HG03575 (cell line): ENCODE measurements at regions not wholly inside any gene's neighbourhood (a gene's known extent, or its start where the extent isn't known, plus 50 kb on each side); places are given as distances from the start of the nearest gene placed in this dataset.

Experiments
- ATAC-seq: cut with Tn5 transposase; IDR thresholded peaks from one replicate; pipeline ENCODE4 v1.9.1; 2021; ENCODE audit not compliant: unreplicated experiment, insufficient number of reproducible peaks, low FRiP score; ENCODE audit errors: extremely low read depth

DNA sequence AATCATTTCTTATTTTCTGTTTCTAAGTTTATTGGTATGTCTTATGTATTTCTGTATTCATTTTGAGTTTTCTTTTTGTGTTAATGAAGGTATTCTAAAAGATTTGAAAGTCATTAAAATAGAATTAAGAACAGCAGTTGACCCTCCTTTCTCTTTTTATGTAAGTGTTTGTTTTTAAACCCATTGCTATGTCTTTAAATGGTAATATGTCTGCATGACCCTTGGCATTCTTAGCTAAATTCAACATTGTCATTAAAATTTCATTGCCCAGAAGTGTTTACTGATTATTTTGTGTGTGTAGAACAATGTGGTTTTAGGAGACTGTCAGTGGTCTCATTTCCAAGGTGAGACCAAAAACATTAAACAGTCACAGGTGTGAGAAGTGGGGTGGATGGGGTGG, 197.8 kb downstream of the PCDH7 start:
- no peak for ATAC-seq

DNA sequence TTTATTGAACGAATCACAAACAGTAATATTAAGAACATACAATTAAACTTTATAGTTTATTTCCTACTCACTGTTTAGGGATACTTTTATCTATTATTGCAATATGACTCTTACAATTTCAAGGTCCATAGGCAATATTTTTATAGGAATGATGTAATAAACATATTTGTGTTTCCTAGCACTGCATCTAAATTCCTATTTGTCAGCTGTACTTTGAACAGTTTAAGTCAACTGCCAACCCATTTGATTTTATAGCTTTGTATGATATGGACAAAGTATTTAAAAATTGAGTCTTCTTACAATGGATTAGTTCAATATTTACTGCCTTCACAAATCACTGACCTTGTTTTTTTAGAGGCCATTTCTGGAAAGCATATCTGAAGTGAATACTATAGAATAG, 199.3 kb downstream of the PCDH7 start:
- no peak for ATAC-seq

DNA sequence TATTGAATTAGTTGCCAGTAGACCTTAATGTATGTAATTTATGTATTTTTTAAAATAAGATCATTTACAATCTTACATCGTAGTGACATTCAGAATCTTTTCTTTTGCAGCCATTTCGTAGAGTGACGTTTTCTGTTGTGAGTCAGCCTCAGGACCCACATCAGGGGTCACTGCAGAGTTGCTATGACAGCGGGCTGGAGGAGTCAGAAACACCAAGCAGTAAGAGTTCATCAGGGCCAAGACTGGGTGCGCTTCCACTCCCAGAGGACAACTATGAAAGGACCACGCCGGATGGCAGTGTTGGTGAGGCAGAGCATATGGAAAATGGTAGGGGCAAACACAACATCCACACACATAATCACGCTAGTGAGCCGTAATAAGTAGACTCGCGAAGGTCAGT, 199.9 kb downstream of the PCDH7 start:
- no peak for ATAC-seq

DNA sequence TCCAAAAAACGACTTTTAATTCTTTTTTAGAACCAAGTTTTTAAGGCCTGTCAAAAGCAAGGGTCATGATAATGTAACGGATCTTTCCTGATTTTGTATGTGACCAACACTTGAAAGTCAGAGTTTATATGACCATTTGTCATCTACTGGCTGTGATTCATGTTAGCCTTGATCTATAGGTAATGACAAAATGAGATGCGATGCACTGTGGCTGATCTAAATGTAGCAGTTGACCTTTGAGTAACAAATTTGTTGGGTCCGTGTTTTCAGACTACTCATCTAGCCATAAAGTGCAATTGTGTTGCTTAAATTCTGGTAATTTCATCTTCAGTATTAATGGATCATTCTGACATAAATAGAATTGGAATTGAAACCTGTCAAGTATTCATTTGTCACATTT, 202.5 kb downstream of the PCDH7 start:
- no peak for ATAC-seq

DNA sequence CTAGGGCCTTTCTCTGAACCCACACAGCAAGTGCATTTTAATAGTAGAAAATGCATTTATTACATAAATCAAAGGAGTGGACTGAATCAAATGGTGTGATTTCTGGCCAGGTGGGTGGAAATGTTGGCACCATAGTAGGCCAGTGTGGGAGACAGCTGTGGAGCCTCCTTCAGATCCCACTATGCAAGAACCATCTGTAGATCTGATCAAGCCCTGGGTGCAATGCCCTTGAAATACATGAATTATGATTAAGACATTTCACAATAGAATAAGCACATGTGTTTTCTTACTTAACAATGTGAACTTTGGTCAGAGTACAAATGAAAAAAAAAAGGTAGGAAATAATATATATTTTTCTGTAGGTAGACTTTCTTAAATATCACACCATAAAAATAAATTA, 204.3 kb downstream of the PCDH7 start:
- ATAC-seq = no peak

DNA sequence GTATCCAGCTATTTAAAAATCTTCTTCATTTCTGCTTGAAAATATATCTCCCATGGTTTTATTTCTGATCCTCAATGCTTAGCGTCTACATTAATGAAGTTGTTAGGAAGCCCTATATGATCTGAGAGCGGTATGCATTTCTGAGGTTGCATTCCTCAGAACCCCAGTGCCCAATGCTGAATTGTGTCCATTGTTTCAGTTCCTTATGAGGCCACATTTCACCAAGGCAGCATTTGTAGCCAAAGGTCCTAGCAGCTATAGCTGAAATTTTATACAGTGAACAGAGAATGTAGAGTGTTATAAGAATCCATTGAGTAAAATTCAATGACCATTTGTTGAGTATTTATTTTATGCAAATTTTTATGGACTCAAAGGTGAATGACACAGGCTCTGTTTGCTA, 209.5 kb downstream of the PCDH7 start:
- no peak for ATAC-seq

DNA sequence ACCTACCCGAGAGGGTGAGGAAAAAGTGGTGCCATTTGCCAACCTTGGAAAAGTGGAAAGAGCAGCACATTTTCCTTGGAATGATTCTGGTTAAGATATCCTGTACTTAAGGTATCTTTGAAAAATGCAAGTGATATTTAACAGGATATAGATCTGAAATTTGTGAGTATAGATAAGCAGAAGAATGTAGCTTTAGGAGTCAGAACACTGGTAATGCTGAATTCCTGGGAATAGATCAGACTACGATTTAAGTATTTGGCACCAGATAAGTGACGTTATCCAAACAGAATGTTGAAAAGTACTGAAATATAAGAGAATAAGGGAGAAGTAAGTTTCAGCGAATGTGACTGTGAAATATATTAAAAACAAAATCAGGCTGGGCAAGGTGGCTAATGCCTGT, 210.1 kb downstream of the PCDH7 start:
- no peak for ATAC-seq

DNA sequence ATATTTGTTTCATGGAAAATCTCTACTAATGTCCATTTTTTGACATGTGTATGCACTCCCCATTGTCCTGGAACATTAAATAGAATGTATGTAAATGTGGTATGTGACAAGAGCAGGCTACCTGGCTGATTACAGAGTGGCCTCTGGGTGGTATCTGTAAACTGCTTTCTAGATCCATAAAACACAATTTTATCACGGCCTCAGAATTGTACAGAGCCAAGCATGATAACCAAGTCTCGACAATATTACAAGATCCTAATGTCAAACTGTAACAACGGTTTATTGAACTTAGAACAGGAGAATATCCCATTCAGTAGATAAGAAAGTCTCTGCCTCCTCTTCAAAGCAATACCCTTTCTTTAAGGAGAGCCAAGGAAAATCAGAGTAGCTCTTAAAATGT, 212.4 kb downstream of the PCDH7 start:
- no peak for ATAC-seq

DNA sequence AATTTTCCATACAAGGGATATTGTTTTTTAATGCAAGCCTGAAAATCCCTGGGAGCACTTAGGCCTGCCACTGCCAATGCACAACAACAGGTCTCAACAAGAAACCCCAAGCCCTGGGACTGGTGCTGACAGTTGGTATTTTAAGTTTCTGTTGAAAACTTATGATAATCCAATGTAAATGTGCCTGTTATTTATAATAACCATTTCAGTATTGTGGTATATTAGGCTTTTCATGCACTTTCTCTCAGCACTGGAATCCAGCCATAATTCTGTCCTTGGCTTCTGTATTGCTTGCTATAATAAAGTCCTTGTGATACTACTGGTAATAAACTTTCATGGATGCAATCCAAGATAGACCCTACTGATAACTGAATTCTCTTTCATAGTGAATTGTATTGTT, 218.9 kb downstream of the PCDH7 start:
- ATAC-seq = no peak

DNA sequence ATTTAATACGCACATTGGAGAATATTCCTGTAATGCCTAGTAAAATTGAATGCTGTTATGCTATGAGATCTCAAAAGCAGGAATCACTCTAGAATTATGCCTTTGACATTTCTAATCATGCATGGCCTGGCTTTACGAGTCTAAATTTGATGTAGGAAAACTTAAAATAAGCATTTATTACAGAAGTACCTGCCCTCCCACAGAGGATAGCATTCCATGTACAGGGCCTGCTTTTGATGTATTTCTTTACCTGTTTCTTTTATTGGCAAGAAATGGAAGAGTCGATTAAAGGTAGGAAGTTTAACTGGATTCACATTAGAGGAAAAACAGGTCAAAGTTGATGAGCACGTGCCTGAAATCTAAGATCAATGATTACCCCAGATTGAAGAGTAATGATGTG, 219.5 kb downstream of the PCDH7 start:
- ATAC-seq = no peak

DNA sequence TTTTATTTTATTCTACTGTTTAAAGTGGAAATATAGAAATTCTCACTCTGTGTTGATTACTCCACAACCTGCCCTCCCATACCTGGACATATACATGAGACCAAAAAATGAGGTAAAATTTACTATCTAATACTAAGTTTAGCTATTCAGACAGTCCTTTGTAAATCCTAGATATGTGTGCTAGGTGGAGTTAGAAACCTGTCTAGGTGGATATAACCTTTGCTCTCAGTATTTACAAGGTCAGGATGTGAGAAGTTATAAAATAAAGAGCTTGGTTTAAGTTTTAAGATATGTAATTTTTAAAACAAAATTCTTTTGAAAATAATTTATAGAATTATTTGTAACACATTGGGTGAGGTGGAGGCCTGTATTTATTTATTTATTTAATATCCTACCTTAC, 221.5 kb downstream of the PCDH7 start:
- no peak for ATAC-seq

DNA sequence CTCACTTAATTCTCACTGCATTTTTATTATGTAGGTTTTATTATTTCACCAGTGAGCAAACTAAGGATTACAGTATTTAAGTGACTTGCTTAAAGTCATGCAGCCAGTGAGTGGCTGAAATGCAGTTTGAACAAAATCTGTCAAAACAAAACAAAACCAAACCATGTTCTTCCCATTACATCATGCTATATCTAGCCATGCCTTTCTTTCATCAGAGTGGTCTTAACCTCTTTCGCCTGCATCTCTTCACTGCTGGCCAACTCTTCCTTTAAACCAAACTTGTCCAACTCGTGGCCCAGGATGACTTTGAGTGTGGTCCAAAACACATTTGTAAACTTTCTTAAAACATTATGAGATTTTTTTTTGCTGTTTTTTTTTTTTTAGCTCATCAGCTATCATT, 223.2 kb downstream of the PCDH7 start:
- ATAC-seq = no peak

DNA sequence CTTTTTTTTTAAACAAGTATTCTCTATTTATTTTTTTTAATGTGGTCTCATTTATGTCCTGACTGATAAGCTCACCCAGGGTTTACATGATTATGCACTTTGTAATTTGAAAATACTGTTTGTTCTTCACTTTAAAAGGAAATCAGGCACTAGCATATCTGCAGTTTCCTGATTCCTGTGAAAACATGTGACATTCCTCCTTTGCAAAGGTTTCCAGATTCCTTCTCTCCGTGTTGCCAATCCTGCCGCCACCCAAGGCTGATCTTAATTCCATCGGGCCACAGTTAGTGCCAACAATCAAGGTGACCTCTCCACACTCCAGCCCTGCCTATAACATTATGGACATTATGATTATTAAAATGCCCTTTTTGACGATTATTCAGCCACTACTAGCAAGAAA, 225.4 kb downstream of the PCDH7 start:
- no peak for ATAC-seq

DNA sequence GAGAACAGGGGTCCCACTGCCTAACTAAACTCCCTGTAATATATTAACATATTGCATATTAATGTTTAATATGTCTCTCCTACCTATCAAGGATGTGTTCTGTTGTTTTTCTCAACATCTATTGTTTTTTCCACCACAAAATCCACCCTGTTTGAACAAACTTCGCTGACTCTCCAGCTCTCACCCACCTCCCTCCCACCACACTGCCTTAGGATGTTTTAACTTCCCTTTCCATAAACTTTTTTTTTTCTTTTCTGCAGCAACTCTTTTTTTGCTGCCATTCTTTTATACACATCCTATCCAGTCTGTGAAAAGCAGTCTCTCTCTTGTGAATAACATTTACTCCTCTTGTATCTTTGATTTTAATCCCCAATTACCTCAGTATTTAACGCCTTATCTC, 226.1 kb downstream of the PCDH7 start:
- no peak for ATAC-seq

DNA sequence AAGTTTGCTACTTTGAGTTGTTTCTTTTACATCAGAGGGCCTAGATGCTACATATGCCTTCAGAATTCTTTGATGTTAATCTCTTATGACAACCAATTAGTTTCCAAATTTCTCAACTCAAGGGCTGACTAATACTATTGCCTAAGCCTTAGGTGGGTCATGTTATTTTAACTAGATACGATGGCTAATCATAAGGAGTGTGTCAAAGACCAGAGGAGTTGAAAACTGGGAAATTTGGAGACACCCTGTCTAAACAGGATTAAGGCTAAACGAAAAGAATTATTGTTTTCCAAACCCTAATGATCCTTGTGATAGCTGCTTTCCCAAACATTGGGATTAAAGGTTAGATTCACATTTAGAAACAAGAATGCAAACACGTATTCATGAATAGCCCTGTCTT, 228.5 kb downstream of the PCDH7 start:
- no peak for ATAC-seq

DNA sequence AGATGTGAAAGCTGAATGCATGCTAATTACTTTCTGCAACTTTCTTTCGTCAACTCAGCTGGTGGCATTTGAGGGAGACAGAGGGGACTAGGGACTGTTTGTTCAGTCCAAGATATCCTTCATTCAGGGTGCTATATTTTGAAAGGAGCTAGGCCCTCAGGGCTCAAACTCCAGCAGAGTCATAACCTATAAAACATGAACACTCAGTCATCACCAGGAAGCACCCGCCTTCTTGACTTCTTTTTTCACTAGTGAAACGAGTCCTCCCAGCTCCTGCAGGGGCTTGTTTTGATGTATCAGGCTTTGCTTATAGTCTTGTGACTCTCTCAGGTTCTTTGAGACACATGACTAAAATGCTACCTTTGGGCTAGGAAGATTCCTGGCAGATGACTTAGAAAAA, 230.6 kb downstream of the PCDH7 start:
- no peak for ATAC-seq

DNA sequence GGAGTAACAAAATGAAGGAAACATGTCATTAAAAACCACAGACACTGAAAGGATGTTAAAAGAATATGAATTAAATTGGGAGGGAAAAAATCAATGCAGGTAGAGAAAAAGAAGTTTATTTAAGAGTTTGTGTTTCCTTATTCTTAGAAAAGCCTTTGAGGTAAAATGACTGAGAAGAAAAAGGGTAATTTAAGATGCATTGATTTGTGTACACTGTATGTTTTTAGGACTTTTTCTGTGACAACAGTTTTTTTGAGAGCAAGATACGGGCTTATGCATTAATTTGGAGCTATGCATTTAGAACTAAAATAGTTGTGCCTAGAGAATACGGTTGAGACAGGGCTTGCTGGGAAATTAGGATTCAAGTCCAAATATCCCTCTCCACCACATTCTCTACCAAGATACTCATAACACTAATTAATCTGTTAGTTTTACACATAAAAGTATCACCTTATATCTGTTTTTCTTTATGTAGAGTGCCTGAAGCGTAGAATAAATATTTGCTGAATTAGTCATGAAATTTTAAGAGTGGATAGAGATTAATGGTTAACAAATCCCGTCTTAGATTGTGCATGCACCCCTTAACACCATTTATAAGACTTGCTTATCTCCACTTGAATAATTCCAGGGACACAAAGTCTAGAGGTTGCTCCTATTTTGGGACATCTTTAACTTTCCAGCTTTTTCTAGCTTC, 232.5 kb downstream of the PCDH7 start:
- ATAC-seq = no peak

DNA sequence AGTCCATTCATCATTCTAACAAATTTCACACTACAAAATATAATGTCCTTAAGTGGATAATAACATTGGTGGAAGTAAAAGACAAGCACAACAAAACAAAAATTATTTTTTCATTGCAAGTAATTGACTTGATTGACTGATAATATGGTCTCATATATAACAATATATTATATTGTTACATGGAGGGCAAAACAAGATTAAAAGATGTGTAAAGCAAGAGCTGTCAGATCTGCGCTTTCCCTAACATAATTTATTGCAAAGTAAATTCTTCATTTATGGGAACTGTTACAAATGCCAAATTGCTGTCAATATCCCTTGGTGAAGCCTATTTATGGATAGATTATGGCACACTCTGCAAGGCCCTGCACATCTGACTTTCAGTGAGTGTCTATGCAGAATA, 233.6 kb downstream of the PCDH7 start:
- ATAC-seq = no peak

DNA sequence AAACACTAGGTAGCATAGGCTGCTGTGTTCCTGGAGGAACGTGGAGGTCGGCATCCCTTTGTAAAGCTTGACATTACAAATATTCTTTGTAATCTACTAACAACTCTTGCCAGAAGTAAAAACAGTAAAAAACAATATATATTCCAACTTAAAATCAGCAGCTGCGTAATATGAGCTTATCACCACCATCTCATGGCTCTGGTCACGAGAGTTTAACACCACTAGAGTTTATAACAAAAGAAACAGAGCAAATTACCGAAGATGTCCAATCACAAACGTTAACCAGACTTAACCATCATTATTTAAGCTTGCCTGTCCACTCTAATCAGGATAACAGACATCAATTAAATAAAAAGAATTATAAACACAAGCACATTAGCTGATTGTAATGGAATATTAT, 236.7 kb downstream of the PCDH7 start:
- no peak for ATAC-seq

DNA sequence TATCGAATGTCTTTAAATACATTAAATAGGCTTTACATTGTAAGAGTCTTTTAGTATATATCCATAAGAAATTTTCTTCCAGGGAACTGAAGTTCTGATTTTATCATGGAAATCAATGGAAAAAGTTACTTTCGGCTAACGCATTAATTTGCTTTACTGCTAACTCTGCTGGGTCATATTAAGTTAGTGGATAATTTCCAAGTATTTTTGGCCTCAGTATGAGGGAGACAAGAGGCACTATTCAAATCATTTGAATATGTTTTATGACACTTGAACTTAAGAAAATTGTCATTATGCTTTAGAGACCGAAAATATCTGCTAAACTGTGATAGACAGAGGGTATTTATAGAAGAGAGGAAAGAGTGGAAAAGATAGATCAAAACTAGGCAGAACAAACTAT, 237.5 kb downstream of the PCDH7 start:
- ATAC-seq = no peak

DNA sequence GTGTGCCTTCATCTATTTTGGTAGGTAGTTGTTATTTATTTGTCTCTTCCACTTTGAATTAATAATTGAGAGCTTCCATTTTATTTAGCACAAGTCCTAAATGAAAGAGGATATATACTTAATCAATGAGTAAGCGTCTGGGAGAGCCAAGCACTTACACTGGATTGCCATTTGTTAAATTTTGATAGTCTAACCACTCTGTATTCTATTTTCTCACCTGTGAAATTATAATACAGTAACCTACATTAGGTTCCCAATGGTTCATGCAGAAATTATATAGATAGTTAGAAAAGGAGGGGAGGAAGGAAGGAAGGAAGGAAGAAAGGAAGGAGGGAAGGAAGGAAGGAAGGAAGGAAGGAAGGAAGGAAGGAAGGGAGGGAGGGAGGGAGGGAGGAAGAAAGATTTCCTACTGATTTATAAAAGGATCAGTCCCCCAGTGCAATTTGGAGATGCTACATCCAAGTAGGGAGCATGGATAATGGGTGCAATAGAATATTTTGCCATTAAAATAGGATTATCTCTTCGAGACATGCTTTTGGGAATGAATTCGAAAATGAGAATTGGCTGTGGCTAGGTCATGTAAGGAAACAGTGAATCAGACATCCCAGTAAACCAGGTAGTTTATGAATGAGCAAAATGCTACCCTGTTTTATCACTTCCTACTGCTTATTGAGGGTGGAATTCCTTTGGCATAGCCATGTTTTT, 239.8 kb downstream of the PCDH7 start:
- no peak for ATAC-seq
